ENCODE measurements at regions not wholly inside any gene's neighbourhood (a gene's known extent, or its start where the extent isn't known, plus 50 kb on each side); places are given as distances from the start of the nearest gene placed in this dataset.
A peak's percentile ranks its signal among the peaks of the same experiment; 100 is the strongest.

GRCh38 chr2:44825702-44826101 lies 115.8 kb upstream of the SIX3 start:
- TF ChIP-seq, protein P1, sequence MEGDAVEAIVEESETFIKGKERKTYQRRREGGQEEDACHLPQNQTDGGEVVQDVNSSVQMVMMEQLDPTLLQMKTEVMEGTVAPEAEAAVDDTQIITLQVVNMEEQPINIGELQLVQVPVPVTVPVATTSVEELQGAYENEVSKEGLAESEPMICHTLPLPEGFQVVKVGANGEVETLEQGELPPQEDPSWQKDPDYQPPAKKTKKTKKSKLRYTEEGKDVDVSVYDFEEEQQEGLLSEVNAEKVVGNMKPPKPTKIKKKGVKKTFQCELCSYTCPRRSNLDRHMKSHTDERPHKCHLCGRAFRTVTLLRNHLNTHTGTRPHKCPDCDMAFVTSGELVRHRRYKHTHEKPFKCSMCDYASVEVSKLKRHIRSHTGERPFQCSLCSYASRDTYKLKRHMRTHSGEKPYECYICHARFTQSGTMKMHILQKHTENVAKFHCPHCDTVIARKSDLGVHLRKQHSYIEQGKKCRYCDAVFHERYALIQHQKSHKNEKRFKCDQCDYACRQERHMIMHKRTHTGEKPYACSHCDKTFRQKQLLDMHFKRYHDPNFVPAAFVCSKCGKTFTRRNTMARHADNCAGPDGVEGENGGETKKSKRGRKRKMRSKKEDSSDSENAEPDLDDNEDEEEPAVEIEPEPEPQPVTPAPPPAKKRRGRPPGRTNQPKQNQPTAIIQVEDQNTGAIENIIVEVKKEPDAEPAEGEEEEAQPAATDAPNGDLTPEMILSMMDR (IDR thresholded peaks at IDR 0.05; ENCODE audit: insufficient read depth, low read depth, low read length, missing control alignments), result no peak
- no peak for DNase-seq (ENCODE audit: low read depth)
- H3K4me3 ChIP-seq (ENCODE audit: low read length), result no peak overlapping the region

GRCh38 chr2:44826601-44827000 lies 114.9 kb upstream of the SIX3 start:
- no peak for DNase-seq (ENCODE audit: low read depth)
- H3K4me3 ChIP-seq (ENCODE audit: low read length), result no peak overlapping the region
- TF ChIP-seq, protein P1 (IDR thresholded peaks at IDR 0.05; ENCODE audit: insufficient read depth, low read depth, low read length, missing control alignments), result no peak

DNA sequence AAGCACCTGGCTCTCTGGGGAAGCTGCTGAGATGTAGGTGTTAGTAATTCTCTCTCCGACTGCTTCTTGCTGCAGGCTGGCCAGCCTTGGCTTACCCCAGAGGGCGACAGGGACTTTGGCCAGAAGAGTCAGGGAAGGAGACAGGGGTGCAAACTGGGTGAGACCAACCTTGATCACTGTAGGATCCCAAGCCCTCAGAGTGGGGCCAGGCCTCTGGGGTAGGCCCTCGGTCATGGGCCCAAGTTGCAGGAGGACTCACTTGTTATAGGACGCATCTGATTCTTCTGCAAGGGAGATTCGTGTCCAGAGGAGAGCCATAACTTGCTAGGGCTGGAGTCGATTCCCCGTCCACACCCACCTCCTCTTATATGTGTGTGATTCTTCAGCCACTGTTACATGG lies 111.7 kb upstream of the SIX3 start:
- no peak overlapping the region for H3K4me3 ChIP-seq (ENCODE audit: low read length)
- DNase-seq (ENCODE audit: low read depth), result no peak
- TF ChIP-seq, protein P1 (IDR thresholded peaks at IDR 0.05; ENCODE audit: insufficient read depth, low read depth, low read length, missing control alignments), result no peak

DNA sequence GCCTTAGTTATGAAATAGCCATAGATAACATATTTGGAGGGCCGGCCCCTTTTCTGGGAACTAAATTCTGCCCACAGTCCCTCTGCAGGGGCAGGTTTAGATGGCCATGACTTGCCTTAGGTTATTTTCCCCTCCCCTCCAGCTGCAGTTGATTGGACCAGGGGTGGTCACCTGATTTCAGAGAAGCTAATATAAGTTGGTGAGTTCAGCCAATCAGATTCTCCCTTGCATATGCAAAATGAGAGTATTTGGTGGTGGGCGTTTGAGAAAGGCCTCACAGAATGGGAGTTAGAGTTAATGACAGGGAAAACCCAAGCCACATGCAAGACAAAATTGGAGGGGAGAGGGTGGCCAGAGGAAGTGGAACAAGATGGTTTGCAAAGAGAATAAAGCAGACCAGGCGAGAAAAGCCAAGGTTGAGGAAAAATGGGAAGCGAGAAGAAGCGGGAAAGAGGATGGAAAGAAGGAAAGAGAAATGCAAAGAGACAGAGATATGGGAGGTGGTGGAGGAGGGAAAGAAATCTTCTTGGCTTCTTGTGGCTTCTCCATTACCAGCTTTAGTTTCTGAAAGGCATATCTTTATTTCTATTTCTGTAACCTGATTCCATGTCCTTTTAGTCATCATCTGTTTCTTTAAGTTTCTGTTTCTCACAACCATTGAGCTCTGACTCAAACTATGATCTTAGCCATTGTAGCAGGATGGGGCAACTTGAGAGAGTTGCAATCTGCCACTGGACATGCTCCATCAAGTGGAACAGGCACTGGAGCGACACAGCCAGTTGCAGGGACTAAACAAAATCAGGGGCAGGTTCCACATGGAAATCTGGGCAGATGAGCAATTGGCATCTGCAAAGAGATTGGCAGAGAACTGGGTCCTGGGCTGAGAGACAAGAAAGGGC lies 108.1 kb upstream of the SIX3 start:
- TF ChIP-seq, protein P1 (IDR thresholded peaks at IDR 0.05; ENCODE audit: insufficient read depth, low read depth, low read length, missing control alignments), result no peak
- peak; percentile 77 for DNase-seq (ENCODE audit: low read depth)
- H3K4me3 ChIP-seq (ENCODE audit: low read length), result no peak overlapping the region

DNA sequence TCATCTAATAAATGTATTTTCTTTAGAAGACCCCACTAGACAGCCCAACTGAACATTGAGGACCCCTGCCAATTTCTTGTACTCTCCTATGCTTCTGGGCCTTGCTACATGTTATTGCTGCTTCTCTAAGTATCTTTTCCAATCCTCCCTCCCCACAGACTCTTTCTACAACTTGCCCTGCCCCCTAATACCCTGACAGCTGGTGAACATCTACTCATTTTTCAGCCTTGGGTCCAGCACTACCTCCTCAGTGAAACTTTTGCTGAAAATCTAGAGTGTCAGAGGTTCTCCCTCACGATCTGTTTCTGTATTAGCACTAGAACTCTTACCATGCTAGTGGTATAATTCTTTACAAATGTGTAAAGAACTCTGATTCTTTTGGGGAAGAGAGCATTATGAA lies 106.8 kb upstream of the SIX3 start:
- TF ChIP-seq, protein P1 (IDR thresholded peaks at IDR 0.05; ENCODE audit: insufficient read depth, low read depth, low read length, missing control alignments), result no peak
- no peak overlapping the region for H3K4me3 ChIP-seq (ENCODE audit: low read length)
- no peak for DNase-seq (ENCODE audit: low read depth)

GRCh38 chr2:44836174-44836573 lies 105.3 kb upstream of the SIX3 start:
- H3K4me3 ChIP-seq (ENCODE audit: low read length), result no peak overlapping the region
- no peak for DNase-seq (ENCODE audit: low read depth)
- TF ChIP-seq, protein P1 (IDR thresholded peaks at IDR 0.05; ENCODE audit: insufficient read depth, low read depth, low read length, missing control alignments), result no peak

DNA sequence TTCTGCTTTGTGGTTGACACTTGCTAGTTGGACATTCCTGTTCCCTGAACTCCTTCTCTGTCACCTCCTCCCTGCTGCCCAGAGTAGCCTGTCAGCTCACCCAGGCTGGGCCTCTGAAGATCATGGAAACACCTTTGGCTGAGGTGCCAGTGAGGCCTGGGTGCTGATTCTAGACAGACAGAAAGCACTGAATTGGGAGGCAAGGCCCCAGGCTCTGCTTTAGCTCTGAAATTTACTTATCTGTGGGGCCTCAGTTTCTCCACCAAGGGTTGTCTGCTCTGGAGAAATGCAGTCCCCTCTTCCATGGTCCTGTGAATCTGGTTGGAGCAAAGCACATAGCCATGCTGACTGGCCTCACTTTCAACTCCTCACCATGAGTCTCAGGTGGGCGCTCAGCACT lies 104.6 kb upstream of the SIX3 start:
- no peak for DNase-seq (ENCODE audit: low read depth)

More for the DNA sequence above, 104.6 kb upstream of the SIX3 start:
- H3K4me3 ChIP-seq (ENCODE audit: low read length), result no peak overlapping the region
- TF ChIP-seq, protein P1 (IDR thresholded peaks at IDR 0.05; ENCODE audit: insufficient read depth, low read depth, low read length, missing control alignments), result no peak

All from epithelial cell of esophagus (primary cell).